GM12878 (cell line): ENCODE measurements at regions not wholly inside any gene's neighbourhood (a gene's known extent, or its start where the extent isn't known, plus 50 kb on each side); places are given as distances from the start of the nearest gene placed in this dataset.

Source experiments
- FOS ChIP-seq: IDR thresholded peaks from 3 replicates; pipeline ENCODE4 v1.6.1; 2011; ENCODE audit warnings: borderline replicate concordance; ENCODE audit not compliant: insufficient read length; ENCODE audit errors: extremely low read depth
- FOXM1 ChIP-seq: IDR thresholded peaks from 2 replicates; pipeline ENCODE4 v1.6.1; 2012; ENCODE audit warnings: low read depth, mild to moderate bottlenecking, inconsistent platforms, low read length, moderate library complexity
- POLR2AphosphoS5 ChIP-seq: IDR thresholded peaks from 2 replicates; pipeline ENCODE4 v1.6.1; 2011; ENCODE audit warnings: mild to moderate bottlenecking, low read length, inconsistent platforms
- RCOR1 ChIP-seq: conservative IDR thresholded peaks from 2 replicates; pipeline ENCODE4 v1.6.1; 2012; ENCODE audit warnings: low read depth, low read length, improper control_type of control experiment
- TCF3 ChIP-seq: IDR thresholded peaks from 2 replicates; pipeline ENCODE4 v1.6.1; 2012; ENCODE audit warnings: low read depth, mild to moderate bottlenecking, low read length, borderline replicate concordance; ENCODE audit not compliant: insufficient read depth
- TF ChIP-seq, protein P1 (sequence below), 3 experiments: IDR thresholded peaks in 2 of 3; conservative IDR thresholded peaks in 1 of 3; 2 replicates each; pipeline ENCODE4 v1.5.1; 2011; ENCODE audit warnings: low read depth in 3 of 3, low read length in 3 of 3, mild to moderate bottlenecking in 3 of 3, control low read depth in 2 of 3, moderate library complexity in 2 of 3, inconsistent platforms in 1 of 3, mixed read lengths in 1 of 3; ENCODE audit not compliant: control insufficient read depth in 2 of 3, insufficient read depth in 1 of 3; ENCODE audit errors: extremely low read depth in 1 of 3

DNA sequence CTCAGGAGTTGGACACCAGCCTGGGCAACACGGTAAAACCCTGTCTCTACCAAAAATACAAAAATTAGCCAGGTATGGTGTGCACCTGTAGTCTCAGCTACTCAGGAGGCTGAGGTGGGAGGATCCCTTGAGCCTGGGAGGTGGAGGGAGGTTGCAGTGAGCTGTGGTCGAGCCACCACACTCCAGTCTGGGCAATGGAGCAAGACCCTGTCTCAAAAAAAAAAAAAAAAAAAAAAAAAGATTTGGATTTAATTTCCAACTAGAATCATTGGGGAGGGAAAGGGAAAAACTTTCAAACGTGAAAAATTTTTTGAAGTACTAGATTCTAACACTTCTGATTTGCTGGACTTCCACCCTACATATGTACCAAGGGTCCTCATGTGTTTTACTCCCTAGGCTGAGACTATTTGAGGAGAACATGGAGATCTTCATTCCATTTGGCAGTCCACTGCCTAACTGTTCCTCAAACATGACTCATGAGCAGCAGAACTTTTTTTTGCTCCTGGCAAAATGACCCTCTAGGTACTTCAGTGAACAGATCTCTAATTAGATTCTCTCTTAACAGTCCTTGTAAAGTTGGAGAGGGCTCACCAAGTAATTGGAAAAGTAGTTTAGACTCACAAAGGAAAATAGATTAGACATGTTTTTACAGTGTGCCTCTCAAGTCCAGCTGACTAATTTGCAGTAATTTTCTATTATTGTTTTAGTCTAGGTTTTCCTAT, 267.6 kb downstream of the METTL4 start:
- TF ChIP-seq, protein P1, sequence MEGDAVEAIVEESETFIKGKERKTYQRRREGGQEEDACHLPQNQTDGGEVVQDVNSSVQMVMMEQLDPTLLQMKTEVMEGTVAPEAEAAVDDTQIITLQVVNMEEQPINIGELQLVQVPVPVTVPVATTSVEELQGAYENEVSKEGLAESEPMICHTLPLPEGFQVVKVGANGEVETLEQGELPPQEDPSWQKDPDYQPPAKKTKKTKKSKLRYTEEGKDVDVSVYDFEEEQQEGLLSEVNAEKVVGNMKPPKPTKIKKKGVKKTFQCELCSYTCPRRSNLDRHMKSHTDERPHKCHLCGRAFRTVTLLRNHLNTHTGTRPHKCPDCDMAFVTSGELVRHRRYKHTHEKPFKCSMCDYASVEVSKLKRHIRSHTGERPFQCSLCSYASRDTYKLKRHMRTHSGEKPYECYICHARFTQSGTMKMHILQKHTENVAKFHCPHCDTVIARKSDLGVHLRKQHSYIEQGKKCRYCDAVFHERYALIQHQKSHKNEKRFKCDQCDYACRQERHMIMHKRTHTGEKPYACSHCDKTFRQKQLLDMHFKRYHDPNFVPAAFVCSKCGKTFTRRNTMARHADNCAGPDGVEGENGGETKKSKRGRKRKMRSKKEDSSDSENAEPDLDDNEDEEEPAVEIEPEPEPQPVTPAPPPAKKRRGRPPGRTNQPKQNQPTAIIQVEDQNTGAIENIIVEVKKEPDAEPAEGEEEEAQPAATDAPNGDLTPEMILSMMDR (IDR thresholded peaks at IDR 0.05 in 2 of 3, conservative IDR thresholded peaks at IDR 0.05 in 1 of 3; ENCODE audit: control insufficient read depth in 2 of 3, extremely low read depth in 1 of 3, insufficient read depth in 1 of 3, low read depth in 3 of 3, low read length in 3 of 3): no peak
- TF ChIP-seq TCF3: no peak
- no peak for TF ChIP-seq RCOR1
- no peak for TF ChIP-seq FOS
- no peak for TF ChIP-seq POLR2AphosphoS5
- TF ChIP-seq FOXM1: no peak
